HCT116 (cell line): ENCODE measurements at regions not wholly inside any gene's neighbourhood (a gene's known extent, or its start where the extent isn't known, plus 50 kb on each side); places are given as distances from the start of the nearest gene placed in this dataset.

ENCODE experiments used
- ATAC-seq: fragments of 200-7000 bp; cut with Tn5 transposase; 2 replicates; pipeline ENCODE4 v1.9.1; 2020; ENCODE audit warnings: mild to moderate bottlenecking, moderate library complexity
- BruUV-seq: library from RNA; stranded (reverse); fragments of 400-500 nt; replicated peaks from 2 replicates; lab custom pipeline; 2021; lab: Mats Ljungman, UMichigan
- CTCF ChIA-PET: fragments of 300-600 bp; sonication (Branson Sonifier 250); formaldehyde crosslinking; loops from one replicate; lab custom pipeline; 2021; ENCODE audit warnings: antibody characterized with exemption; lab: Charles Lee
- POLR2A ChIA-PET: fragments of 300-600, 350-600 bp; sonication (Branson Sonifier 250); formaldehyde crosslinking; loops from one replicate; lab custom pipeline; 2021; ENCODE audit warnings: antibody characterized with exemption; lab: Charles Lee
- RAD21 ChIA-PET, 2 experiments: fragments of 300-600 bp; sonication (Branson Sonifier 250); formaldehyde crosslinking; loops; one replicate each; lab custom pipeline; 2023; ENCODE audit warnings: low total read pairs in 2 of 2; ENCODE audit not compliant: uncharacterized antibody in 2 of 2, unreplicated experiment in 2 of 2, low non-redundant PET in 1 of 2; lab: Charles Lee
- DNase-seq: peaks from one replicate; pipeline ENCODE4 v3.0.0-alpha.2; 2010; ENCODE audit warnings: low read depth, low spot score
- H2AFZ ChIP-seq: fragments of 200-600 bp; shearing (Covaris generic), sonication (generic); 2 replicates; pipeline ENCODE4 v1.6.1; 2017; ENCODE audit warnings: low read depth, mixed run types, mixed read lengths, antibody characterized with exemption, low read length; ENCODE audit not compliant: poor library complexity, severe bottlenecking
- H3K27ac ChIP-seq: 2 replicates; pipeline ENCODE4 v1.5.1; 2012; ENCODE audit warnings: low read depth, low read length
- H3K27me3 ChIP-seq: fragments of 200-600 bp; sonication (generic); 2 replicates; pipeline ENCODE4 v1.6.1; 2016; ENCODE audit warnings: mixed run types, low read length, mixed read lengths; ENCODE audit not compliant: insufficient read depth
- H3K36me3 ChIP-seq, 2 experiments: fragments of 200-500 bp in 1 of 2; fragments of 200-600 bp in 1 of 2; sonication (Bioruptor generic) in 1 of 2; sonication (generic) in 1 of 2; 2 replicates each; pipeline versions ENCODE4 v1.5.1 to v1.6.1; 2014 to 2016; ENCODE audit warnings: low read length in 2 of 2, inconsistent platforms in 1 of 2, mixed read lengths in 1 of 2, mixed run types in 1 of 2; ENCODE audit not compliant: insufficient read depth in 2 of 2, control insufficient read depth in 1 of 2
- H3K4me1 ChIP-seq, 2 experiments: fragments of 200-600 bp in 1 of 2; sonication (generic) in 1 of 2; 2 replicates each; pipeline versions ENCODE4 v1.5.1 to v1.6.1; 2012 to 2017; ENCODE audit warnings: low read length in 2 of 2, inconsistent platforms in 1 of 2, mild to moderate bottlenecking in 1 of 2, mixed read lengths in 1 of 2, mixed run types in 1 of 2, moderate library complexity in 1 of 2; ENCODE audit not compliant: insufficient read depth in 2 of 2, control insufficient read depth in 1 of 2
- H3K4me2 ChIP-seq: fragments of 200-600 bp; sonication (generic); 2 replicates; pipeline ENCODE4 v1.6.1; 2017; ENCODE audit warnings: mixed run types, low read length, mixed read lengths
- H3K4me3 ChIP-seq, 2 experiments: fragments of 200-600 bp in 1 of 2; sonication (generic) in 1 of 2; replicated peaks in 1 of 2; 2 replicates each; pipeline ENCODE4 v1.5.1; 2011 to 2016; ENCODE audit warnings: low read length in 2 of 2, control low read depth in 1 of 2, low read depth in 1 of 2, mild to moderate bottlenecking in 1 of 2, mixed read lengths in 1 of 2, mixed run types in 1 of 2
- H3K79me2 ChIP-seq: fragments of 200-600 bp; sonication (generic); 2 replicates; pipeline ENCODE4 v1.6.1; 2017; ENCODE audit warnings: mild to moderate bottlenecking, mixed run types, low read length, moderate library complexity, mixed read lengths; ENCODE audit not compliant: insufficient read depth
- H3K9ac ChIP-seq: fragments of 200-600 bp; sonication (generic); 2 replicates; pipeline ENCODE4 v1.6.1; 2016; ENCODE audit warnings: low read length, mixed read lengths
- H3K9me2 ChIP-seq: fragments of 200-600 bp; sonication (generic), shearing (Covaris generic); 2 replicates; pipeline ENCODE4 v1.6.1; 2017; ENCODE audit warnings: mixed run types, mild to moderate bottlenecking, moderate library complexity; ENCODE audit not compliant: insufficient read depth
- H3K9me3 ChIP-seq, 2 experiments: fragments of 200-500 bp in 1 of 2; fragments of 200-600 bp in 1 of 2; sonication (Bioruptor generic) in 1 of 2; sonication (generic) in 1 of 2; 2 replicates each; pipeline ENCODE4 v1.6.1; 2014 to 2017; ENCODE audit warnings: low read length in 2 of 2, mixed read lengths in 2 of 2, inconsistent platforms in 1 of 2, low read depth in 1 of 2, mild to moderate bottlenecking in 1 of 2, mixed run types in 1 of 2, moderate library complexity in 1 of 2; ENCODE audit not compliant: control insufficient read depth in 1 of 2, insufficient read depth in 1 of 2
- H4K20me1 ChIP-seq: fragments of 200-600 bp; sonication (generic), shearing (Covaris generic); 2 replicates; pipeline ENCODE4 v1.6.1; 2017; ENCODE audit warnings: mixed run types, mild to moderate bottlenecking, moderate library complexity; ENCODE audit not compliant: insufficient read depth
- ATF3 ChIP-seq: IDR thresholded peaks from 2 replicates; pipeline ENCODE4 v1.6.1; 2012
- CBX3 ChIP-seq: IDR thresholded peaks from 2 replicates; pipeline ENCODE4 v1.6.1; 2012; ENCODE audit warnings: low read depth
- CEBPB ChIP-seq: IDR thresholded peaks from 2 replicates; pipeline ENCODE4 v1.6.1; 2012; ENCODE audit warnings: low read depth
- CTCF ChIP-seq, 3 experiments: fragments of 200-600 bp in 1 of 3; sonication (generic) in 1 of 3; IDR thresholded peaks in 2 of 3; conservative IDR thresholded peaks in 1 of 3; 2 replicates each; pipeline ENCODE4 v1.5.1; 2012 to 2017; ENCODE audit warnings: low read depth in 2 of 3, low read length in 2 of 3, antibody characterized with exemption in 1 of 3, borderline replicate concordance in 1 of 3, control low read depth in 1 of 3, mild to moderate bottlenecking in 1 of 3, mixed read lengths in 1 of 3, mixed run types in 1 of 3, moderate library complexity in 1 of 3; ENCODE audit not compliant: insufficient read depth in 1 of 3
- EGR1 ChIP-seq: IDR thresholded peaks from 2 replicates; pipeline ENCODE4 v1.6.1; 2012; ENCODE audit warnings: low read depth
- EZH2 ChIP-seq: fragments of 200-600 bp; sonication (generic); IDR thresholded peaks from 2 replicates; pipeline ENCODE4 v1.6.1; 2017; ENCODE audit warnings: antibody characterized with exemption, mixed run types
- FOSL1 ChIP-seq: IDR thresholded peaks from 2 replicates; pipeline ENCODE4 v1.6.1; 2012; ENCODE audit warnings: low read depth
- JUND ChIP-seq: IDR thresholded peaks from 2 replicates; pipeline ENCODE4 v1.6.1; 2012
- MAX ChIP-seq: IDR thresholded peaks from 2 replicates; pipeline ENCODE4 v1.6.1; 2012
- POLR2AphosphoS5 ChIP-seq: IDR thresholded peaks from 2 replicates; pipeline ENCODE4 v1.6.1; 2011; ENCODE audit warnings: mild to moderate bottlenecking, low read depth, low read length, moderate library complexity
- RAD21 ChIP-seq: IDR thresholded peaks from 2 replicates; pipeline ENCODE4 v1.6.1; 2012; ENCODE audit warnings: low read depth, mild to moderate bottlenecking
- REST ChIP-seq: IDR thresholded peaks from 2 replicates; pipeline ENCODE4 v1.6.1; 2012; ENCODE audit warnings: low read depth
- SIN3A ChIP-seq: IDR thresholded peaks from 2 replicates; pipeline ENCODE4 v1.6.1; 2012; ENCODE audit warnings: low read depth
- SP1 ChIP-seq: IDR thresholded peaks from 2 replicates; pipeline ENCODE4 v1.6.1; 2012; ENCODE audit warnings: low read depth
- SRF ChIP-seq: IDR thresholded peaks from 2 replicates; pipeline ENCODE4 v1.6.1; 2012; ENCODE audit warnings: low read depth
- TCF7L2 ChIP-seq: IDR thresholded peaks from 2 replicates; pipeline ENCODE4 v1.7.0; 2011; ENCODE audit warnings: borderline replicate concordance, inconsistent platforms; ENCODE audit not compliant: insufficient read depth, insufficient read length; ENCODE audit errors: extremely low read depth
- YY1 ChIP-seq: IDR thresholded peaks from 2 replicates; pipeline ENCODE4 v1.6.1; 2011; ENCODE audit warnings: low read length, low read depth, moderate library complexity, mild to moderate bottlenecking; ENCODE audit not compliant: insufficient replicate concordance; ENCODE audit errors: extremely low read depth
- ZFX ChIP-seq: fragments of 450-650 bp; IDR thresholded peaks from 2 replicates; pipeline ENCODE4 v1.6.1; 2017
- intact Hi-C: fragments of 100-400 bp; cut with micrococcal nuclease; formaldehyde crosslinking; loops from 2 replicates; pipeline ENCODE4 v1.10.0; 2022
- TF ChIP-seq, protein P1 (sequence below): IDR thresholded peaks from 2 replicates; pipeline ENCODE4 v1.6.1; 2011; ENCODE audit warnings: mild to moderate bottlenecking, low read length, moderate library complexity; ENCODE audit not compliant: insufficient replicate concordance; ENCODE audit errors: extremely low read depth

DNA sequence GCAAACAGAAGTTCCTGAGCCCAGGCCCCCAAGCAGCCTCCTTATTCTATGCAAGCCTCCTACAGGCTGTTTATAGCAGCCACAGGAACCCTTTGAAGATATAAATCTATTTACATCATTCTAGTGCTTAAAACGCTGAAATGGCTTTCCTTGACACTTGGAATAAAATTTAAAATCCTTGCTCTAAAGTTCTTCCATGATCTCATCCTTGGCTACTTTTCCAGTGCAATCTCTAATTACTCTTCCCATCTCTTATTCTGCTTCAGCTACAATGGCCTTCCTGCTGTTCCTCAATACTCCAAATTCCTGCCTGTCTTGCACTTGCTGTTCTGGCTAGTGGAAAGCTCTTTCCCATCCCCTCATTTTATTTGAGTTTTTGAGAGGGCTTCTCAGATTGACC lies 634.2 kb upstream of the NR3C2 start:
- Histone ChIP-seq H3K4me2 (no peak overlapping the region), H3K4me3 (no peak overlapping the region), H3K9ac (no peak overlapping the region), H3K36me3 (no peaks in the 10 kb centered on the region), H3K9me3 (no peaks in the 10 kb centered on the region), H3K9me2 (no peaks in the 10 kb centered on the region), H3K79me2 (no peaks in the 10 kb centered on the region), H3K4me1 (no peaks in the 10 kb centered on the region), H2AFZ (no peak overlapping the region), H3K27ac (no peak overlapping the region), H4K20me1 (no peaks in the 10 kb centered on the region), H3K27me3 (no peaks in the 10 kb centered on the region)
- ATAC-seq: no peak
- POLR2A ChIA-PET: no interaction called here
- CTCF ChIA-PET: no interaction called here
- no peak for TF ChIP-seq SRF
- no peak for TF ChIP-seq REST
- no peak for TF ChIP-seq EZH2
- no peak for TF ChIP-seq CBX3
- TF ChIP-seq JUND: no peak
- no peak for TF ChIP-seq MAX
- no peak for TF ChIP-seq SP1
- no peak for TF ChIP-seq ATF3
- TF ChIP-seq SIN3A: no peak
- no peak for TF ChIP-seq POLR2AphosphoS5
- no peak for TF ChIP-seq ZFX
- TF ChIP-seq TCF7L2: no peak
- TF ChIP-seq, protein P1, sequence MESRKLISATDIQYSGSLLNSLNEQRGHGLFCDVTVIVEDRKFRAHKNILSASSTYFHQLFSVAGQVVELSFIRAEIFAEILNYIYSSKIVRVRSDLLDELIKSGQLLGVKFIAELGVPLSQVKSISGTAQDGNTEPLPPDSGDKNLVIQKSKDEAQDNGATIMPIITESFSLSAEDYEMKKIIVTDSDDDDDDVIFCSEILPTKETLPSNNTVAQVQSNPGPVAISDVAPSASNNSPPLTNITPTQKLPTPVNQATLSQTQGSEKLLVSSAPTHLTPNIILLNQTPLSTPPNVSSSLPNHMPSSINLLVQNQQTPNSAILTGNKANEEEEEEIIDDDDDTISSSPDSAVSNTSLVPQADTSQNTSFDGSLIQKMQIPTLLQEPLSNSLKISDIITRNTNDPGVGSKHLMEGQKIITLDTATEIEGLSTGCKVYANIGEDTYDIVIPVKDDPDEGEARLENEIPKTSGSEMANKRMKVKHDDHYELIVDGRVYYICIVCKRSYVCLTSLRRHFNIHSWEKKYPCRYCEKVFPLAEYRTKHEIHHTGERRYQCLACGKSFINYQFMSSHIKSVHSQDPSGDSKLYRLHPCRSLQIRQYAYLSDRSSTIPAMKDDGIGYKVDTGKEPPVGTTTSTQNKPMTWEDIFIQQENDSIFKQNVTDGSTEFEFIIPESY: no peak
- TF ChIP-seq RAD21: no peak
- TF ChIP-seq FOSL1: no peak
- TF ChIP-seq YY1: no peak
- TF ChIP-seq CTCF (IDR thresholded peaks at IDR 0.05 in 2 of 3, conservative IDR thresholded peaks at IDR 0.05 in 1 of 3; ENCODE audit: borderline replicate concordance in 1 of 3, insufficient read depth in 1 of 3, low read depth in 2 of 3, low read length in 2 of 3): no peak
- no peak for TF ChIP-seq CEBPB
- TF ChIP-seq EGR1: no peak
- intact Hi-C loops: no loop called here
- RAD21 ChIA-PET: no interaction called here
- DNase-seq: no peak
- no TSS peak for BruUV-seq
